Osteoblast (primary cell): ENCODE measurements at regions not wholly inside any gene's neighbourhood (a gene's known extent, or its start where the extent isn't known, plus 50 kb on each side); places are given as distances from the start of the nearest gene placed in this dataset.
"Not testable (repeated sequence)": the region's sequence is repeated elsewhere in the genome, so short reads cannot be mapped to it uniquely, and the experiment has no call there.

Experiments used
- DNase-seq: peaks from one replicate; pipeline ENCODE4 v3.0.0; 2011; ENCODE audit warnings: low spot score, mixed read lengths; ENCODE audit not compliant: insufficient read length; ENCODE audit errors: missing footprints
- H2AFZ ChIP-seq: 2 replicates; pipeline ENCODE4 v1.6.0; 2011; ENCODE audit warnings: mild to moderate bottlenecking, low read length
- H3K27ac ChIP-seq: 2 replicates; pipeline ENCODE4 v1.5.1; 2011; ENCODE audit warnings: mild to moderate bottlenecking, low read depth, low read length, moderate library complexity
- H3K27me3 ChIP-seq: 2 replicates; pipeline ENCODE4 v1.6.0; 2012; ENCODE audit warnings: mild to moderate bottlenecking, control low read depth, inconsistent platforms, low read length, moderate library complexity; ENCODE audit not compliant: insufficient read depth
- H3K36me3 ChIP-seq: 2 replicates; pipeline ENCODE4 v1.5.1; 2011; ENCODE audit warnings: mild to moderate bottlenecking, low read length, control low read depth, moderate library complexity; ENCODE audit not compliant: insufficient read depth
- H3K4me1 ChIP-seq: 2 replicates; pipeline ENCODE4 v1.5.1; 2011; ENCODE audit warnings: mild to moderate bottlenecking, low read length, control low read depth, moderate library complexity; ENCODE audit not compliant: insufficient read depth
- H3K4me2 ChIP-seq: 2 replicates; pipeline ENCODE4 v1.6.0; 2011; ENCODE audit warnings: mild to moderate bottlenecking, low read length; ENCODE audit not compliant: insufficient read depth
- H3K4me3 ChIP-seq: fragments of 200-600 bp; sonication (generic); 3 replicates; pipeline ENCODE4 v1.5.1; 2012; ENCODE audit warnings: mild to moderate bottlenecking, low read length, inconsistent platforms; ENCODE audit not compliant: insufficient read depth
- H3K79me2 ChIP-seq: 2 replicates; pipeline ENCODE4 v1.6.0; 2012; ENCODE audit warnings: mild to moderate bottlenecking, low read length, control low read depth, inconsistent platforms; ENCODE audit not compliant: insufficient read depth
- H3K9me3 ChIP-seq: 2 replicates; pipeline ENCODE4 v1.5.1; 2011; ENCODE audit warnings: low read depth, low read length, control low read depth
- H4K20me1 ChIP-seq: 2 replicates; pipeline ENCODE4 v1.6.0; 2012; ENCODE audit warnings: mild to moderate bottlenecking, low read length, control low read depth; ENCODE audit not compliant: insufficient read depth
- TF ChIP-seq, protein P1 (sequence below): IDR thresholded peaks from 2 replicates; pipeline ENCODE4 v1.5.1; 2011; ENCODE audit warnings: mild to moderate bottlenecking, low read depth, low read length, moderate library complexity; ENCODE audit errors: extremely low read depth

DNA sequence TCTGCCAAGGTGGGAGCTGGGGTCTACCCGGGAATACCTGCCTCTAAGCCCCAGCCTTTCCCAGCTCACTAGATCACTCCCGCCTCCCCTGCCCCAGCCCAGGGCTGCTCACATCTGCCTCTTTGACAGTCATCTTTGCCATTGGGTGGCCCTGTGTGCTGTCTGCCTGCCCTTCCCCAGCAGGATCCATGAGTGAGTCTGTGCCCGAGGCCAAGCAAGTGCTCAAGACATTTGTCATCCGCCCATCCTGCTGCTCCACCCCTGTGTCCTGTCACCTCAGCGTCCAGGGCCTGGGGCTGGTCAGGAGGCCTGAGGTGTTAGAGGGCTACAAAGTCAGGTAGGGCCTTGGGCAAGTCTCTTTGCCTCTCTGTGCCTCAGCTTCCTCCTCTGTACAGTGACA lies 89.4 kb downstream of the LSM3 start:
- TF ChIP-seq, protein P1, sequence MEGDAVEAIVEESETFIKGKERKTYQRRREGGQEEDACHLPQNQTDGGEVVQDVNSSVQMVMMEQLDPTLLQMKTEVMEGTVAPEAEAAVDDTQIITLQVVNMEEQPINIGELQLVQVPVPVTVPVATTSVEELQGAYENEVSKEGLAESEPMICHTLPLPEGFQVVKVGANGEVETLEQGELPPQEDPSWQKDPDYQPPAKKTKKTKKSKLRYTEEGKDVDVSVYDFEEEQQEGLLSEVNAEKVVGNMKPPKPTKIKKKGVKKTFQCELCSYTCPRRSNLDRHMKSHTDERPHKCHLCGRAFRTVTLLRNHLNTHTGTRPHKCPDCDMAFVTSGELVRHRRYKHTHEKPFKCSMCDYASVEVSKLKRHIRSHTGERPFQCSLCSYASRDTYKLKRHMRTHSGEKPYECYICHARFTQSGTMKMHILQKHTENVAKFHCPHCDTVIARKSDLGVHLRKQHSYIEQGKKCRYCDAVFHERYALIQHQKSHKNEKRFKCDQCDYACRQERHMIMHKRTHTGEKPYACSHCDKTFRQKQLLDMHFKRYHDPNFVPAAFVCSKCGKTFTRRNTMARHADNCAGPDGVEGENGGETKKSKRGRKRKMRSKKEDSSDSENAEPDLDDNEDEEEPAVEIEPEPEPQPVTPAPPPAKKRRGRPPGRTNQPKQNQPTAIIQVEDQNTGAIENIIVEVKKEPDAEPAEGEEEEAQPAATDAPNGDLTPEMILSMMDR, result no peak
- Histone ChIP-seq H2AFZ (no peak overlapping the region), H3K4me3 (no peak overlapping the region), H4K20me1 (no peaks in the 10 kb centered on the region), H3K36me3 (no peaks in the 10 kb centered on the region), H3K79me2 (no peaks in the 10 kb centered on the region), H3K9me3 (no peaks in the 10 kb centered on the region), H3K27me3 (peaks cover 11% of the 10 kb centered on the region), H3K27ac (no peak overlapping the region), H3K4me2 (no peak overlapping the region), H3K4me1 (peaks cover 14% of the 10 kb centered on the region)
- peak; percentile 66 for DNase-seq

DNA sequence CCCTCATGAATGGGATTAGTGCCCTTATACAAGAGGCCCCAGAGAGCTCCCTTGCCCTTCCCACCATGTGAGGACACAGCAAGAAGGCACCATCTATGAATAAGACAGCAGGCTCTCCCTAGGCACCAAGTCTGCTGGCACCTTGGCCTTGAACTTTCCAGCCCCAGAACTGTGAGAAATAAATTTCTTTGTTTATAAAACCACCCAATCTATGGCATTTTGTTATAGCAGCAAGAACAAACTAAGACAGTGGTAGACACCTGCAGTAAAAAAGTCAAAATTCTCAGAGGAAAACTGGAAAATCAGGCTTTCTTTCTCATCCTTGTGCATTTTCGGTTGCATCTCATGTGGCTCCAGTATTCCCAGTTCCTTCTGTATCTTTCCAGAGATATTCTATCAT lies 90.3 kb downstream of the LSM3 start:
- H3K4me2 ChIP-seq, result no peak overlapping the region
- H3K27me3 ChIP-seq, result peaks cover 11% of the 10 kb centered on the region
- H3K4me3 ChIP-seq, result no peak overlapping the region
- H3K9me3 ChIP-seq, result no peaks in the 10 kb centered on the region
- H3K27ac ChIP-seq, result no peak overlapping the region
- TF ChIP-seq, protein P1, result no peak
- no peaks in the 10 kb centered on the region for H3K79me2 ChIP-seq
- peaks cover 14% of the 10 kb centered on the region for H3K4me1 ChIP-seq
- no peak overlapping the region for H2AFZ ChIP-seq
- H3K36me3 ChIP-seq, result no peaks in the 10 kb centered on the region
- H4K20me1 ChIP-seq, result no peaks in the 10 kb centered on the region
- DNase-seq, result no peak

DNA sequence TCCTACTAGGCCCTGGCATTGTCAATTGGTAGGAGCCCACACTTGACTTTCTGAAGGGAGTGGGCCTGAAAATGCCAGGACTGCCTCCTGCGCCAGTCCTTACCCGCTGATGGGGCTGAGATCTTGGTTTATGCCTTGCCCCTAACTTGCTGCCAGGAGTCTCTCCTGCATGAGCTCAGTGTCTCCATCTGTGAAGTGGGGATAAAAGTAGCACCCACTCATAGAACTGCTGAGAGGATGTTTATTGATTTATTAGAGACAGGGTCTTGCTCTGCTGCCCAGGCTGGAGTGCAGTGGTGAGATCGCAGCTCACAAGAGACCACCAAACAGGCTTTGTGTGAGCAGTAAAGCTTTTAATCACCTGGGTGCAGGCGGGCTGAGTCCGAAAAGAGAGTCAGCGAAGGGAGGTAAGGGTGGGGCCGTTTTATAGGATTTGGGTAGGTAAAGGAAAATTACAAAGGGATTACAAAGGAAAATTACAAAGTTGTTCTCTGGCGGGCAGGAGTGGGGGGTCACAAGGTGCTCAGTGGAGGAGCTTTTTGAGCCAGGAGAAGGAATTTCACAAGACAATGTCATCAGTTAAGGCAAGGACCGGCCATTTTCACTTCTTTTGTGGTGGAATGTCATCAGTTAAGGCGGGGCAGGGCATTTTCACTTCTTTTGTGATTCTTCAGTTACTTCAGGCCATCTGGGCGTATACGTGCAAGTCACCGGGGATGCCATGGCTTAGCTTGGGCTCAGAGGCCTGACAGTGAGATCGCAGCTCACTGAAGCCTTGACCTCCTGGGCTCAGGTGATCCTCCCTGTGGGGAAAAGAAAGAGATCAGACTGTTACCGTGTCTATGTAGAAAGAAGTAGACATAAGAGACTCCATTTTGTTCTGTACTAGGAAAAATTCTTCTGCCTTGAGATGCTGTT lies 93.7 kb downstream of the LSM3 start:
- not testable (repeated sequence) for DNase-seq, H3K9me3 ChIP-seq, H2AFZ ChIP-seq, H3K79me2 ChIP-seq, H3K4me1 ChIP-seq, H3K27ac ChIP-seq, H3K4me2 ChIP-seq, H3K4me3 ChIP-seq, H3K36me3 ChIP-seq, H4K20me1 ChIP-seq
- peaks cover 11% of the 10 kb centered on the region for H3K27me3 ChIP-seq

DNA sequence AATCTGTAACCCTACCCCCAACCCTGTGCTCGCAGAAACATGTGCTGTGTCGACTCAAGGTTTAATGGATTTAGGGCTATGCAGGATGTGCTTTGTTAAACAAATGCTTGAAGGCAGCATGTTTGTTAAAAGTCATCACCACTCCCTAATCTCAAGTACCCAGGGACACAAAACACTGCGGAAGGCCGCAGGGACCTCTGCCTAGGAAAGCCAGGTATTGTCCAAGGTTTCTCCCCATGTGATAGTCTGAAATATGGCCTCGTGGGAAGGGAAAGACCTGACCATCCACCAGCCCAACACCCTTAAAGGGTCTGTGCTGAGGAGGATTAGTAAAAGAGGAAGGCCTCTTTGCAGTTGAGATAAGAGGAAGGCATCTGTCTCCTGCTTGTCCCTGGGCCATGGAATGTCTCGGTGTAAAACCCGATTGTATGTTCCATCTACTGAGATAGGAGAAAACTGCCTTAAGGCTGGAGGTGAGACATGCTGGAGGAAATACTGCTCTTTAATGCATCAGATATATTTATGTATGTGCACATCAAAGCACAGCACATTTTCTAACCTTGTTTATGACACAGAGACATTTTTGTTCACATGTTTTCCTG lies 94.4 kb downstream of the LSM3 start:
- peaks cover 11% of the 10 kb centered on the region for H3K27me3 ChIP-seq

More for the DNA sequence above, 94.4 kb downstream of the LSM3 start:
- H3K27ac ChIP-seq, DNase-seq, H2AFZ ChIP-seq, H3K4me3 ChIP-seq, H4K20me1 ChIP-seq, H3K4me2 ChIP-seq, H3K36me3 ChIP-seq, H3K79me2 ChIP-seq, H3K4me1 ChIP-seq, H3K9me3 ChIP-seq: not testable (repeated sequence)
